ENCODE measurements at regions not wholly inside any gene's neighbourhood (a gene's known extent, or its start where the extent isn't known, plus 50 kb on each side); places are given as distances from the start of the nearest gene placed in this dataset.

DNA sequence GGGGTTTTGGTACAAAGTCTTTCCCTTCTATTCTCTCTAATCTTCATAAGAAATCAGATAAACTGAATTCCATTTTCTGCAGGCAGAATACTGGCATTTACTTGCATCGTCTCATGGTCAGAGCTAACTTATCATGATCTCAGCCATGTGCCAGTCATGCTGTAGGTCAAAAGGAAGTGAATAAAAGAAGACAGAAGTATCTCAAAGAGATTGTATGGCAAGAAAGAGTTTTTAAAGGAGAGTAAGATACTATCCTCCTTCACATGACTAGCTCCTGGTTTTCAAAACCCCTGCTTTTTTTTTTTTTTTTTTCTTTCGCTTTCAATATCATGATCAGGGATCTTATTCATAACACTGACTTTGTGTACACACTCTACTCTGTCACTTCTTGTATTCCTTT, 398.3 kb downstream of the C6orf118 start:
- no peak for DNase-seq

DNA sequence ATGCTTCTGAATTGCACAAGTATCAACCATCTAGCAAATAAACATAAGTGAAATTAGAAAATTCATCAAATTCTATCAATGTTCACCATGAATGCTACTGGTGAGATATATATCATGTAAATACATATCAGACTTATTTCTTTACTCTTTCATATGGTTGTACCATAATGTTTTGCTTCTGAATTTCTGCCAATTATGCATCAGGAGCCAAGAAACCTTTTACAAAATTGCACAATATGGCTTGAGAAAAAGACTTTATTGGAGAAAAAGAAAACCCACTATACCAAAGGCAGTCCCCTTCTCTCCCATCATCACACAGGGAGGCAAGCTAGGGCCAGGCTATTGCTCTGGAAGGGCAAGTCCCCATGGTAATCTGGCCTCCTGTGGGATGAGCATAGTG, 402.6 kb downstream of the C6orf118 start:
- no peak for DNase-seq

DNA sequence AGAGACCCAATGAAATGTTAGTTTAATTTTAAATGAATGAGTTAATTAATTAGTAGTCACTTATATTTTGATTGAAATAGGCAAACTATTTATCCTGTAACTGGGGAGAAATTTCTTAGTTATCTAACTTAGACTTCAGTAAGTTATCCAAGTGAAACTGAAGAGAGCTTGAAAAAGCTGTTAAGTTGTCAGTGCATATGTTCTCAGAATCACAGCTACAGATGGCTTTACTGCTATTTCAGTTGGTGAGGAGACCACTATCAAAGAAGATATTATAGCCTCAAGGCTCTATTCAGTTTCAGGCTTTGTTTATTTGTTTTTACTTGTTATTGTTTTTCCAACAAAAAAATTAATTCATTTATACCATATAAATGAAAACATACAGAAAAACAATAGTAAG, 404.1 kb downstream of the C6orf118 start:
- DNase-seq: no peak

GRCh38 chr6:164898412-164898811, 411.0 kb downstream of the C6orf118 start:
- DNase-seq: no peak

- DNase-seq: no peak
These were observed 411.7 kb downstream of the C6orf118 start for GRCh38 chr6:164897523-164898235.

- no peak for DNase-seq
These were observed 419.4 kb downstream of the C6orf118 start for GRCh38 chr6:164889980-164890379.

DNA sequence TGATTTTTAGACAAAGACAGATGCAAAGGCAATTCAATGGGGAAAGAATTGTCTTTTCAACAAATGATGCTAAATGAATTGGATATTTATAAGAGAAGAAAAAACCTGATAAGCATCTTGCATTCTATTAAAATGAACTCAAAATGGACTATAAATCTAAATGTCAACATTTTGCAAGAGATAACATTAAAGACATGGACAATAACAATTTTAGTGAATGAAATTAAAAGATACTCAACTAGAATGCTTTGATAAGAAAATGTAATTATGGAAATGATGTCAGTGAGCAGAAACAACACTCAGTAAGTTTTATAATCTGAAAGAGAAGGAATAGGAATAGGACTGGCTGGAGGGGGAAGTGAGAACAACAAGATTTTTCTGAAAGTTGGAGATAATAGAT, 421.7 kb downstream of the C6orf118 start:
- no peak for DNase-seq

GRCh38 chr6:164882236-164882635, 427.2 kb downstream of the C6orf118 start:
- DNase-seq: no peak

- no peak for DNase-seq
These were observed 437.6 kb downstream of the C6orf118 start for GRCh38 chr6:164871783-164872182.

GRCh38 chr6:164870164-164870563, 439.2 kb downstream of the C6orf118 start:
- DNase-seq: no peak

- no peak for DNase-seq
These were observed 447.4 kb downstream of the C6orf118 start for GRCh38 chr6:164861967-164862366.

GRCh38 chr6:164859816-164860215, 449.6 kb downstream of the C6orf118 start:
- DNase-seq: no peak

- no peak for DNase-seq
These were observed 453.3 kb downstream of the C6orf118 start for GRCh38 chr6:164856138-164856537.

GRCh38 chr6:164855281-164855680, 454.1 kb downstream of the C6orf118 start:
- no peak for DNase-seq

DNA sequence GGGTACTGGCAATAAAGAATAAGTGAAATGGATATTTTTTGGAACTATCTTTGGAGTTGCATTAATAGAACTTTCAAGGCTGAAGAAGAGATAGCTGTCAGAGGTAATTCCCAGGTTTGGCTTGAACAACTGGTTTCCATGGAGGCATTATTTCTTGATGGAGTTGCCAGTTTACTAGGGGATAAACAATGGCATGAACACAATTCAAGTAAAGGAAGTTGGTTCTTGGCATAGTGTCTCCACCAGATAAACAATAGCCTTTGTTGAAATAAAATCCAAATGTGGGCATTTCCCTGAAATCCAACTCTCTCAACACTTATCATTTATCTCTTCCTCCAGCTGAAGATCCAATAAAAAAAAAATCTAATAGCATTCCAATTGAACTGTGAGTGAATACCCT, 454.9 kb downstream of the C6orf118 start:
- DNase-seq: no peak

GRCh38 chr6:164845773-164846172, 463.6 kb downstream of the C6orf118 start:
- DNase-seq: no peak

GRCh38 chr6:164842085-164842484, 467.3 kb downstream of the C6orf118 start:
- no peak for DNase-seq

- no peak for DNase-seq
These were observed 471.3 kb downstream of the C6orf118 start for GRCh38 chr6:164838068-164838615.

DNA sequence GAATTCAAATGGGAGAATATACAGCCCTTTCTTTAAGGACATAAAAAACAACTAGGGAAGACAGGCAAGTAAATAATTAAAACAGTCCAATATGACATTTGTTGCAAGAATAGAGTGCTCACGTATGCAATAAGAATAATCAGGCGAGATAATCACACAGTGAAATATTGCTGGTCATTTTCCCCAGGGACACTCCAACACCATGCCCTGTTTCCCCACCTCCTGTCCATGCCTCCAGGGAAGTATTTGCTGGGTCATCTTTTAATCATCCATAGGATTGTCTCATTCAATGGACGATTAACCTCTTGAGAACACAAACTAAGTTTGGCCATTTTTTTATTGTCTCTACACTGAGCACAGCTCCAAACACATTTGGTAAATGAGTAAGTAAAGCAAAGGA, 472.9 kb downstream of the C6orf118 start:
- no peak for DNase-seq

DNA sequence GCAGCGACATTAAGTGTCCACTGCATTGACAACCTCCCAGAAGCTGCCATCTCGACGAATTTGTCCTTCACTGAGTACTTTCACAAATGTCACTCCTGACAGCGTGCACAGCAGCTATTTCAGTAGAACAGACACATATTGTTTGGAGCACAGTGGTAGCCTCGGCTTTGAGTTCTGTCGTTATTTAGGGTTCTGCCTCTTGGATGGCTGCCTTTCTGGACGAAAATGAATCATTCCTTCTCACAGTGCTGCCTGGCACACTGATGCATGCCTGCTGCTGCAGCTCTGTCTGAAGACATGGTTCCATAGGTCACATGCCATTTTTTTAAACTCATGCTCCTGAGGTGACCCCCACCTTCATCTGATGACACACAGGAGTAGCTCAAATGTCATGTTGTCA, 477.0 kb downstream of the C6orf118 start:
- DNase-seq: no peak

GRCh38 chr6:164827537-164827936, 481.9 kb downstream of the C6orf118 start:
- DNase-seq: no peak

GRCh38 chr6:164826831-164827468, 482.5 kb downstream of the C6orf118 start:
- no peak for DNase-seq

DNA sequence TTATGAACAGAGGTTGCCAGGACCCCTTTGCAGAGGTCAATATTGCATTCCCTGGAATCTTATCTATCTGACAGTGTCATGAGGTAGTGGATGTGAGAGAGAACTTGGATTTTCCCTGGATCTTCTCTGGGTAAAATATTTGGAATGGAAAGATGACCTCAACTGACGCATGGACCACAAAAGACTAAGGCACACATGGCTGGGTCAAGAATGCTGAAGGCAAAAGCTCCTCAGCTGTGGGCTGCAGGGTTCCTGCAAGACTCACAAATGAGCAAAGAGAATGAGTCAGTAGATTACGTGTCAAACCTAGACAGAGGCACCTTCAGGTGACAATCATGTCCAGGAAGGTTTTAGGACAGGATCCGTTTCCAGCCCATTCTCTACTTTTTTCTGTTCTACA, 484.0 kb downstream of the C6orf118 start:
- DNase-seq: no peak

- DNase-seq: no peak
These were observed 491.7 kb downstream of the C6orf118 start for GRCh38 chr6:164817662-164818061.

- DNase-seq: no peak
These were observed 496.7 kb downstream of the C6orf118 start for GRCh38 chr6:164812706-164813105.

Measured in activated effector memory CD4-positive, alpha-beta T cell treated with Interleukin-2 at 50 U/mL for 16 hours (primary cell).